ENCODE measurements at regions not wholly inside any gene's neighbourhood (a gene's known extent, or its start where the extent isn't known, plus 50 kb on each side); places are given as distances from the start of the nearest gene placed in this dataset.

DNA sequence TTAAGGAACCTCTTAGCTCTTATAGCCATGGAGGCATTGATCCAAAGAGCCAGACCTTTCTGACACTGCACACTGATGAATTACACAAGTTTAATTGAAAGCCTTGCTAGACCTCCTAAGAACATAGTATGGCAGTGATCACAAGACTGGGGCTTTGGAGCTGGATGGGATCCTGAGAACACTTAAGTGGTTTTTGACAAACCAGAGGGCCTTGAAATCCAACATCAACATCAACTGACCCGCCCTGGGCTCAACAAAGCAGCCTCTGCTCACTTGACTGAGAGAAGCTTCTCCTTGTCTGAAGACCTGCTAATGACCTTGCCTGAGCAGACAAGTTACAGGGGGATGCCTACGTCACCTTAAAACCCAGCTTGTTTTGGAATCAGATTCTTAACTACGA is 257.6 kb downstream of the KLF13 start:
- TF ChIP-seq, protein P1, sequence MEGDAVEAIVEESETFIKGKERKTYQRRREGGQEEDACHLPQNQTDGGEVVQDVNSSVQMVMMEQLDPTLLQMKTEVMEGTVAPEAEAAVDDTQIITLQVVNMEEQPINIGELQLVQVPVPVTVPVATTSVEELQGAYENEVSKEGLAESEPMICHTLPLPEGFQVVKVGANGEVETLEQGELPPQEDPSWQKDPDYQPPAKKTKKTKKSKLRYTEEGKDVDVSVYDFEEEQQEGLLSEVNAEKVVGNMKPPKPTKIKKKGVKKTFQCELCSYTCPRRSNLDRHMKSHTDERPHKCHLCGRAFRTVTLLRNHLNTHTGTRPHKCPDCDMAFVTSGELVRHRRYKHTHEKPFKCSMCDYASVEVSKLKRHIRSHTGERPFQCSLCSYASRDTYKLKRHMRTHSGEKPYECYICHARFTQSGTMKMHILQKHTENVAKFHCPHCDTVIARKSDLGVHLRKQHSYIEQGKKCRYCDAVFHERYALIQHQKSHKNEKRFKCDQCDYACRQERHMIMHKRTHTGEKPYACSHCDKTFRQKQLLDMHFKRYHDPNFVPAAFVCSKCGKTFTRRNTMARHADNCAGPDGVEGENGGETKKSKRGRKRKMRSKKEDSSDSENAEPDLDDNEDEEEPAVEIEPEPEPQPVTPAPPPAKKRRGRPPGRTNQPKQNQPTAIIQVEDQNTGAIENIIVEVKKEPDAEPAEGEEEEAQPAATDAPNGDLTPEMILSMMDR (IDR thresholded peaks at IDR 0.05), result no peak
- TF ChIP-seq POLR2A (IDR thresholded peaks at IDR 0.05), result no peak

All from right lobe of liver (tissue), 4 donors.